Endothelial cell of umbilical vein (primary cell): ENCODE measurements at regions not wholly inside any gene's neighbourhood (a gene's known extent, or its start where the extent isn't known, plus 50 kb on each side); places are given as distances from the start of the nearest gene placed in this dataset.

Source experiments
- BruUV-seq: library from RNA; stranded (reverse); fragments of 400-500 nt; replicated peaks from 2 replicates; lab custom pipeline; 2021; lab: Mats Ljungman, UMichigan
- CTCF ChIA-PET: fragments of 300-600, 350-600 bp; sonication (Branson Sonifier 250); formaldehyde crosslinking; loops from one replicate; lab custom pipeline; 2021; ENCODE audit warnings: antibody characterized with exemption, inconsistent platforms; lab: Charles Lee
- POLR2A ChIA-PET: fragments of 300-600, 350-600 bp; sonication (Branson Sonifier 250); formaldehyde crosslinking; loops from one replicate; lab custom pipeline; 2021; ENCODE audit warnings: antibody characterized with exemption, inconsistent platforms; lab: Charles Lee
- DNase-seq: peaks from one replicate; pipeline ENCODE4 v3.0.0-alpha.2; 2011; ENCODE audit warnings: low read depth, low spot score
- FAIRE-seq: peaks from 2 replicates; lab custom pipeline; 2011; peaks lifted over from hg19 to GRCh38; lab: Jason Lieb, UNC
- H2AFZ ChIP-seq: 2 replicates; pipeline ENCODE4 v1.6.0; 2012; ENCODE audit warnings: low read depth, low read length, control low read depth, inconsistent platforms
- H3K27ac ChIP-seq: 2 replicates; pipeline ENCODE4 v1.5.1; 2011; ENCODE audit warnings: low read depth, mild to moderate bottlenecking, control low read depth, low read length, moderate library complexity; ENCODE audit not compliant: insufficient read depth
- H3K27me3 ChIP-seq, 2 experiments: 2 replicates each; pipeline versions ENCODE4 v1.6.0 to v1.6.1; 2011; ENCODE audit warnings: low read length in 2 of 2, mixed read lengths in 1 of 2; ENCODE audit not compliant: control insufficient read depth in 2 of 2, insufficient read depth in 2 of 2
- H3K36me3 ChIP-seq, 2 experiments: 2 replicates in 1 of 2; 3 replicates in 1 of 2; pipeline ENCODE4 v1.5.1; 2011; ENCODE audit warnings: low read length in 2 of 2, mild to moderate bottlenecking in 1 of 2, moderate library complexity in 1 of 2; ENCODE audit not compliant: control insufficient read depth in 2 of 2, insufficient read depth in 2 of 2; ENCODE audit errors: extremely low read depth in 1 of 2
- H3K4me1 ChIP-seq: 3 replicates; pipeline ENCODE4 v1.5.1; 2011; ENCODE audit warnings: mild to moderate bottlenecking, low read length; ENCODE audit not compliant: control insufficient read depth, insufficient read depth; ENCODE audit errors: extremely low read depth
- H3K4me2 ChIP-seq: 2 replicates; pipeline ENCODE4 v1.6.1; 2011; ENCODE audit warnings: low read length, control low read depth, mixed read lengths; ENCODE audit not compliant: insufficient read depth
- H3K4me3 ChIP-seq, 3 experiments: fragments of 200-600 bp in 1 of 3; sonication (generic), shearing (Covaris generic) in 1 of 3; replicated peaks in 1 of 3; 2 replicates each; pipeline ENCODE4 v1.5.1; 2011 to 2016; ENCODE audit warnings: control low read depth in 3 of 3, low read length in 3 of 3, mild to moderate bottlenecking in 2 of 3, inconsistent platforms in 1 of 3, low read depth in 1 of 3, moderate library complexity in 1 of 3; ENCODE audit not compliant: insufficient read depth in 1 of 3
- H3K79me2 ChIP-seq: 2 replicates; pipeline ENCODE4 v1.6.0; 2012; ENCODE audit warnings: low read length, inconsistent platforms; ENCODE audit not compliant: control insufficient read depth, insufficient read depth
- H3K9ac ChIP-seq: replicated peaks from 2 replicates; pipeline ENCODE3; 2011; ENCODE audit warnings: low read length, control low read depth; ENCODE audit not compliant: insufficient read depth; ENCODE audit errors: extremely low read depth
- H3K9me1 ChIP-seq: replicated peaks from 3 replicates; pipeline ENCODE4 v1.6.0; 2011; ENCODE audit warnings: mild to moderate bottlenecking, low read length; ENCODE audit not compliant: control insufficient read depth, insufficient read depth; ENCODE audit errors: extremely low read depth
- H3K9me3 ChIP-seq: replicated peaks from 2 replicates; pipeline ENCODE4 v1.5.1; 2012; ENCODE audit warnings: low read length, inconsistent platforms; ENCODE audit not compliant: control insufficient read depth, insufficient read depth
- H4K20me1 ChIP-seq: replicated peaks from 2 replicates; pipeline ENCODE3; 2011; ENCODE audit warnings: mild to moderate bottlenecking, low read length; ENCODE audit not compliant: control insufficient read depth, insufficient read depth; ENCODE audit errors: extremely low read depth
- CTCF ChIP-seq, 2 donors: IDR thresholded peaks; 1 replicate in 1 of 2; 2 replicates in 1 of 2; pipeline ENCODE4 v1.5.1; 2011; ENCODE audit warnings: low read length in 2 of 2, mild to moderate bottlenecking in 2 of 2, moderate library complexity in 2 of 2, control low read depth in 1 of 2, inconsistent platforms in 1 of 2, low read depth in 1 of 2; ENCODE audit not compliant: insufficient read depth in 1 of 2; ENCODE audit errors: extremely low read depth in 1 of 2
- EZH2 ChIP-seq: IDR thresholded peaks from 2 replicates; pipeline ENCODE4 v1.6.1; 2012; ENCODE audit warnings: borderline replicate concordance, low read depth, mild to moderate bottlenecking, moderate library complexity, low read length, inconsistent platforms; ENCODE audit not compliant: severe bottlenecking
- FOS ChIP-seq: IDR thresholded peaks from 2 replicates; pipeline ENCODE4 v1.6.1; 2011; ENCODE audit warnings: mild to moderate bottlenecking, low read length, moderate library complexity, borderline replicate concordance; ENCODE audit not compliant: insufficient read depth
- GATA2 ChIP-seq: IDR thresholded peaks from 2 replicates; pipeline ENCODE4 v1.7.0; 2011; ENCODE audit warnings: low read depth, mild to moderate bottlenecking, moderate library complexity, mixed read lengths, low read length; ENCODE audit not compliant: insufficient read length, insufficient read depth
- JUN ChIP-seq: IDR thresholded peaks from 2 replicates; pipeline ENCODE4 v1.6.1; 2011; ENCODE audit warnings: borderline replicate concordance, low read depth; ENCODE audit not compliant: insufficient read length, insufficient read depth
- MAX ChIP-seq: IDR thresholded peaks from 2 replicates; pipeline ENCODE4 v1.6.1; 2011; ENCODE audit not compliant: insufficient read depth, insufficient read length
- MYC ChIP-seq: IDR thresholded peaks from one replicate; pipeline ENCODE4 v1.6.1; 2011; ENCODE audit warnings: mild to moderate bottlenecking, low read depth, low read length
- POLR2A ChIP-seq: IDR thresholded peaks from 2 replicates; pipeline ENCODE4 v1.6.1; 2012; ENCODE audit warnings: low read depth, mild to moderate bottlenecking, control low read depth, low read length
- POLR2AphosphoS5 ChIP-seq: IDR thresholded peaks from 2 replicates; pipeline ENCODE4 v1.6.1; 2012; ENCODE audit warnings: low read depth, mild to moderate bottlenecking, control low read depth, low read length, moderate library complexity; ENCODE audit not compliant: insufficient read depth
- dilution Hi-C: fragments of 300-500 bp; cut with MboI; formaldehyde crosslinking; loops from one replicate; pipeline ENCODE4 v1.15.0; 2019; ENCODE audit warnings: low sequenced_read_pairs; ENCODE audit not compliant: extremely low pct_ligation_motif_present
- intact Hi-C: fragments of 100-400 bp; cut with micrococcal nuclease; formaldehyde crosslinking; loops from one replicate; pipeline ENCODE4 v1.10.0; 2022

GRCh38 chr16:65510241-65510640 lies 388.4 kb upstream of the CDH11 start:
- intact Hi-C loops (no loop called here), dilution Hi-C loops (no loop called here)
- H3K4me3 ChIP-seq = no peak overlapping the region
- H4K20me1 ChIP-seq = no peaks in the 10 kb centered on the region
- no peaks in the 10 kb centered on the region for H3K36me3 ChIP-seq
- POLR2A ChIA-PET = no interaction called here
- BruUV-seq = no TSS peak
- no peaks in the 10 kb centered on the region for H3K9me3 ChIP-seq
- FAIRE-seq (no peak), DNase-seq (no peak)
- no peak overlapping the region for H3K27ac ChIP-seq
- H3K79me2 ChIP-seq = no peaks in the 10 kb centered on the region
- CTCF ChIA-PET = no interaction called here
- TF ChIP-seq MAX = no peak
- TF ChIP-seq GATA2 = no peak
- no peak overlapping the region for H3K4me2 ChIP-seq
- no peak overlapping the region for H3K9ac ChIP-seq
- no peaks in the 10 kb centered on the region for H3K9me1 ChIP-seq
- H3K27me3 ChIP-seq = no peaks in the 10 kb centered on the region
- H3K4me1 ChIP-seq = no peaks in the 10 kb centered on the region
- H2AFZ ChIP-seq = no peak overlapping the region

- TF ChIP-seq MYC (no peak), CTCF (IDR thresholded peaks at IDR 0.05; ENCODE audit: extremely low read depth in 1 of 2, insufficient read depth in 1 of 2, low read depth in 1 of 2, low read length in 2 of 2) (no peak), MAX (no peak), EZH2 (no peak), FOS (no peak), POLR2AphosphoS5 (no peak), POLR2A (no peak), GATA2 (no peak), JUN (no peak)
Observed at GRCh38 chr16:65509172-65509571, 387.3 kb upstream of the CDH11 start.

More at GRCh38 chr16:65509172-65509571, 387.3 kb upstream of the CDH11 start:
- Histone ChIP-seq H3K36me3 (no peaks in the 10 kb centered on the region), H2AFZ (no peak overlapping the region), H3K27me3 (no peaks in the 10 kb centered on the region), H3K9ac (no peak overlapping the region), H4K20me1 (no peaks in the 10 kb centered on the region), H3K4me1 (no peaks in the 10 kb centered on the region), H3K9me3 (no peaks in the 10 kb centered on the region), H3K4me2 (no peak overlapping the region), H3K4me3 (no peak overlapping the region), H3K27ac (no peak overlapping the region), H3K9me1 (no peaks in the 10 kb centered on the region), H3K79me2 (no peaks in the 10 kb centered on the region)
- intact Hi-C loops = no loop called here
- BruUV-seq = no TSS peak
- no peak for FAIRE-seq
- dilution Hi-C loops = no loop called here
- no peak for DNase-seq
- POLR2A ChIA-PET = no interaction called here
- CTCF ChIA-PET = no interaction called here
